ENCODE measurements at regions not wholly inside any gene's neighbourhood (a gene's known extent, or its start where the extent isn't known, plus 50 kb on each side); places are given as distances from the start of the nearest gene placed in this dataset.

DNA sequence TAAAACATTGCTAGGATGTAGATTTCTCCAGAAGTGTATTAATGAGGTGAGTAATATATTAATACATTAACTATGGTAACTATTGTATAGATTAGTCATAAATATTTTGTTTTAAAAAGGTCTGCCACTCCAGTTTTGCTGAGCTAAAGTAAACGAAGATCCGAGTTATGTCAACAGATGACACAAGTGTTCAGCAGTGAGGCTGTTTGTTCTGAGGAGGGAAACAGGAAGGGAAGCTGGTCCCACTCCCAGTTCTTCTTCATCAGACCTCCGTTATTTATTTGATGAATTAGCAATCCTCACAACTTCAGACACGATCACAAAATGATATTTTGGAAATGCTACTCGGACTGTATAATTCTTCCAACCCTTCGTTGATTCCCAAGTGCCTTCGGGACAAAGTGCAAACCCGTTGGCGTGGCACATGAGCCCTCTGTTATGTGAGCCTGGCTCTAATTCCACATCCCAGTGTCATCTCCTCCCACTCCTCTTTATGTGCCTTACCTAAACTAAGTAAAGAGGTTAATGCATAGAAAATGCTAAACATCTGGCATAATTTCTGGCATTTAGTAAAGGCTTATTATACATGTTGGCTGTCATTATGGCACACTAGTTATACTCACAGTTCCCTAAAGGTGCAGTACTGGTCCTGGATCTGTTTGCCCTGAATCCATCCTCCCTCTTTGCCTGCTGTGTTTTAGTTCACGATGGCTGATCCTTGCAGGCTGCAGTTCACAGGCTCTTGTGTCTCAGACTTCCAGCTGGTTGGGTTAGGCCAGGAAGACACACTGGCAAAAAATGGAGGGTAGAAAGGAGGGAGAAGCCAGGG lies 190.6 kb upstream of the LNX1 start:
- Mint-ChIP-seq H3K9me3 (no peaks in the 10 kb centered on the region), H3K27ac (no peak overlapping the region), H3K27me3 (peaks cover 3 to 17% of the 10 kb centered on the region in 2 donors), H3K36me3 (no peaks in the 10 kb centered on the region), H3K4me3 (no peak overlapping the region), H3K4me1 (ENCODE audit: low read depth in 2 of 2) (no peaks in the 10 kb centered on the region)
- ATAC-seq (no peak), DNase-seq (ENCODE audit: low spot score) (no peak)

DNA sequence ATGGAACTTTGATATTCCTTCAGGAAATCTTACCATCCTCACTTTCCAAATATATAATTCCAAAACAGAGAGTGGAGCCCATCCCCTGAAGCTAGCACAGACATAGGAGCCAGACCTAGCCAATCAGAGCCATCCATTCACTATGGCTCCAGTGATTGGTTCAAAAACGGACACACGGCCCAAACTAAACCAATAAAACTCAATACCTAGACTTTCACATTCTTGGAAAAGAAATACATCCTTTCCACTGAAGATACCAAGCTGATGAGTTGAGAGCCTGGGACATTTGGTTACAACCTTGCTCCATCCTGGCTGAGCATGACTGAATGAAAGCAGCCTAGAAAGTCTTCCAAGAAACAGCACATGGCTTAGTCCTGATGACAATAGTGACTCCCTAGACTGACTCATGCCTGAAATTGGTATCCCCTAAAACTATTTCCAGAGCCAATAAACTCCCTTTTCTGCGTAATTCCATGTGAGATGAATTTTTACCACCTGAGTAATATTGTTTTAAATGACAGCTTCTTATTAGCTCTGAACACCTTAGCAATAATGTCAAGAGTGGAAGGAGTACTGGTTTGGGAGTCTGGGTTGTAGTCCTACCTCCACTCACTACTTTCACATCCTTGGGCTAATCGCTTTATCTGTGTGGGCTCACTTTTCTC lies 189.6 kb upstream of the LNX1 start:
- H3K27me3 Mint-ChIP-seq: peaks cover 3 to 20% of the 10 kb centered on the region in 2 donors
- H3K9me3 Mint-ChIP-seq: no peaks in the 10 kb centered on the region
- ATAC-seq (no peak), DNase-seq (ENCODE audit: low spot score) (no peak)
- H3K27ac Mint-ChIP-seq: no peak overlapping the region
- H3K4me3 Mint-ChIP-seq: no peak overlapping the region
- H3K4me1 Mint-ChIP-seq (ENCODE audit: low read depth in 2 of 2): no peaks in the 10 kb centered on the region
- H3K36me3 Mint-ChIP-seq: no peaks in the 10 kb centered on the region

DNA sequence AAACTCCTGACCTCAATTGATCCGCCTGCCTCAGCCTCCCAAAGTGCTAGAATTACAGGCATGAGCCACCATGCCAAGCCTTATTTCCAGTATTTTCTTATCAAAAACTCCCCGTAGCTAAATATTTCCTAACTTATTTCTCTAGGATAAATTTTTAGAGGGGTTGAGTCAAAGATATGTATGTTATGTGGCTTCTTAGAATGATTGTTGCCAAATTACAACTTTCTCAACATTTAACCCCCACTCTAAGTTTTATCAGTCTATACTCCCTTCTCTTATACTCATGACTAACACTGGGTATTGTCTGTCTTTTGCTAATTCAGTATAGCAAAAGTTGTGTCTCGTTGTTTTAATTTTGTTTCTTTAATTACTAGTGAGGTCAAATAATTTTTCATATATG lies 187.7 kb upstream of the LNX1 start:
- Mint-ChIP-seq H3K4me1 (ENCODE audit: low read depth in 2 of 2) (no peaks in the 10 kb centered on the region), H3K9me3 (no peaks in the 10 kb centered on the region), H3K36me3 (no peaks in the 10 kb centered on the region), H3K4me3 (no peak overlapping the region), H3K27ac (no peak overlapping the region), H3K27me3 (peaks cover 0 to 12% of the 10 kb centered on the region in 2 donors)
- ATAC-seq: no peak
- DNase-seq (ENCODE audit: low spot score): no peak

DNA sequence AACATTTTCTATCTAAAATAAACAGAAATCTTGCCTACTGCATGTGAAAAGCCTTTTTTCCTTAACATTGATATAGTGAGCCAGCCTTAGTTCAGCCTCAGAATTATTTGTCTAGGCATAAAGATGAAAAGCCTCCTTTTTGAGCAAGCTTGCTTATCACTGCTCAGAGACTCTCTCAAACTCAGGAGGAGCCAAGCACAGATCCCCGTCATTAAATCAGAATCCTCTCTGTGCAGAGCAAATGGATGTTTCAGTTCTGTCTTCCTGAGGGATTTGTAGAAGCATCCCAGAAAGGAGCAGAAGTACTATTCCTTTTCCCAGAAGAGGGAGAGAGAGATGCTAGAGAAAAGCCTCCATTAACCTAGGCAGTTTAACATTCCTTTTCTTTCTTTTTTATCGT lies 186.9 kb upstream of the LNX1 start:
- no peak overlapping the region for H3K27ac Mint-ChIP-seq
- no peak for DNase-seq (ENCODE audit: low spot score)
- no peak overlapping the region for H3K4me3 Mint-ChIP-seq
- no peak for ATAC-seq
- H3K9me3 Mint-ChIP-seq: no peaks in the 10 kb centered on the region
- H3K4me1 Mint-ChIP-seq (ENCODE audit: low read depth in 2 of 2): no peaks in the 10 kb centered on the region
- peaks cover 0 to 12% of the 10 kb centered on the region in 2 donors for H3K27me3 Mint-ChIP-seq
- no peaks in the 10 kb centered on the region for H3K36me3 Mint-ChIP-seq

- no peak for ATAC-seq
- Mint-ChIP-seq H3K4me1 (ENCODE audit: low read depth in 2 of 2) (no peaks in the 10 kb centered on the region), H3K4me3 (no peak overlapping the region), H3K9me3 (no peaks in the 10 kb centered on the region), H3K27ac (no peak overlapping the region), H3K27me3 (peaks cover 0 to 12% of the 10 kb centered on the region in 2 donors), H3K36me3 (no peaks in the 10 kb centered on the region)
- no peak for DNase-seq (ENCODE audit: low spot score)
These were observed 186.1 kb upstream of the LNX1 start for GRCh38 chr4:53777244-53777984.

DNA sequence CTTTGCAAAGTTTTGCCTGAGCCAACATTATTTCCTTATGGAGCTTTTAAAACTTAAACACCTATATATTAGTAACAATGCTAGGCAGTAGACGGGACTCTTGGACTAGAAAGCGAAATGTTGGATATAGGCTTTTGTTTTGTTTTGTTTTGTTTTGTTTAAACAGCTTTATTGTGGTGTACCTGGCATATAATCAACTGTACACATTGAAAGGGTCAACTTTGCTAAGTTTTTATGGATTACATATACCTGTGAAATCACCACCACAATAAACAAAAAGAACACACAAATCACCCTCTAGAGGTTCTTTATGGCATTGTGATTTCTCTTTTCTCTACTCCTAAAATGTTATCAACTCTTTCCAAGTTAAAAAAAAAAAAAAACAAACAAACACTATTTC lies 184.9 kb upstream of the LNX1 start:
- no peaks in the 10 kb centered on the region for H3K36me3 Mint-ChIP-seq
- H3K27me3 Mint-ChIP-seq: peaks cover 0 to 12% of the 10 kb centered on the region in 2 donors
- DNase-seq (ENCODE audit: low spot score): no peak
- no peaks in the 10 kb centered on the region for H3K4me1 Mint-ChIP-seq (ENCODE audit: low read depth in 2 of 2)
- no peaks in the 10 kb centered on the region for H3K9me3 Mint-ChIP-seq
- no peak overlapping the region for H3K4me3 Mint-ChIP-seq
- H3K27ac Mint-ChIP-seq: no peak overlapping the region
- ATAC-seq: no peak

GRCh38 chr4:53775381-53775780 lies 184.1 kb upstream of the LNX1 start:
- peaks cover 0 to 12% of the 10 kb centered on the region in 2 donors for H3K27me3 Mint-ChIP-seq
- no peaks in the 10 kb centered on the region for H3K9me3 Mint-ChIP-seq
- no peak for ATAC-seq
- no peak overlapping the region for H3K4me3 Mint-ChIP-seq
- no peak for DNase-seq (ENCODE audit: low spot score)
- no peak overlapping the region for H3K27ac Mint-ChIP-seq
- no peaks in the 10 kb centered on the region for H3K36me3 Mint-ChIP-seq
- no peaks in the 10 kb centered on the region for H3K4me1 Mint-ChIP-seq (ENCODE audit: low read depth in 2 of 2)

GRCh38 chr4:53771326-53771725 lies 180.0 kb upstream of the LNX1 start:
- ATAC-seq (no peak), DNase-seq (ENCODE audit: low spot score) (no peak)
- Mint-ChIP-seq H3K27me3 (peaks cover 0 to 6% of the 10 kb centered on the region in 2 donors), H3K4me3 (no peak overlapping the region), H3K9me3 (no peaks in the 10 kb centered on the region), H3K4me1 (ENCODE audit: low read depth in 2 of 2) (no peaks in the 10 kb centered on the region), H3K36me3 (no peaks in the 10 kb centered on the region), H3K27ac (no peak overlapping the region)

GRCh38 chr4:53767482-53767881 lies 176.2 kb upstream of the LNX1 start:
- no peak for DNase-seq (ENCODE audit: low spot score)
- Mint-ChIP-seq H3K36me3 (no peaks in the 10 kb centered on the region), H3K27ac (no peak overlapping the region), H3K4me3 (no peak overlapping the region), H3K4me1 (ENCODE audit: low read depth in 2 of 2) (no peaks in the 10 kb centered on the region), H3K9me3 (no peaks in the 10 kb centered on the region), H3K27me3 (peaks cover 0 to 6% of the 10 kb centered on the region in 2 donors)
- no peak for ATAC-seq

DNA sequence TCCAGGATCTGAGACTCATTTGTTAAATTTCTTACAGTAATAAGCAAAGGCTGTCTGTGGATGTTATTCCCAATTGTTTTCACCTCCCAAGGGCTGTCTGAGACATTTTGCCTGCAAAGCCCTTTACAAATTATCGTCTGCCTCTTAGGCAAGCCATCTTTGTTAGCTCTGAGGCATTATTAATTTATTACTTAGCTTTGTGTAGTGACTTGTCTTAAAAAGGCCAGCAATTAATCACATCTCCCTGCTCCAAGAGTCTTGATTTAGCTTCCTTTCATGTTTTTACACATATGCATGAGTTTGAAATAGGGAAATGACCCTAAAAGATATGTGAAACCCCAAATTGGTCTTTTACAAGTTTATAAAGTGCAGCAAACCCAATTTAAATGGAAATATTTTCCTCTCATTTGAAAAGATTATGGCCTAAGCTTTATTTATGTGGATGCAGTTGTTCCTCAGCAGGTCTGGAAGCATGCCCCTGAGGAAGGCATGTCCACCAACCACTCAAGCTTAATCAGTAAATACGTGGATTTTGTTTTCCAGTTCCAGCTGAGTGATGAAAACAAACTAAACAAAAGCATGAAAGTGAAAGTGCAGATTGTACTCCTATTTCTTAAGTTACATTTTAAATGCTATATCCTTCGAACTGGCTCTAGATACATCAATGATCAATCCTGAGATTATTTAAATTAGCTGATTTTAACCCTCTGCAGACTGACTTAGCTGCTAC lies 173.6 kb upstream of the LNX1 start:
- H3K9me3 Mint-ChIP-seq: peaks cover 5% of the 10 kb centered on the region
- peaks cover 0 to 4% of the 10 kb centered on the region in 2 donors for H3K27me3 Mint-ChIP-seq
- ATAC-seq (no peak), DNase-seq (ENCODE audit: low spot score) (no peak)
- no peak overlapping the region for H3K4me3 Mint-ChIP-seq
- H3K36me3 Mint-ChIP-seq: no peaks in the 10 kb centered on the region
- no peaks in the 10 kb centered on the region for H3K4me1 Mint-ChIP-seq (ENCODE audit: low read depth in 2 of 2)
- no peak overlapping the region for H3K27ac Mint-ChIP-seq

DNA sequence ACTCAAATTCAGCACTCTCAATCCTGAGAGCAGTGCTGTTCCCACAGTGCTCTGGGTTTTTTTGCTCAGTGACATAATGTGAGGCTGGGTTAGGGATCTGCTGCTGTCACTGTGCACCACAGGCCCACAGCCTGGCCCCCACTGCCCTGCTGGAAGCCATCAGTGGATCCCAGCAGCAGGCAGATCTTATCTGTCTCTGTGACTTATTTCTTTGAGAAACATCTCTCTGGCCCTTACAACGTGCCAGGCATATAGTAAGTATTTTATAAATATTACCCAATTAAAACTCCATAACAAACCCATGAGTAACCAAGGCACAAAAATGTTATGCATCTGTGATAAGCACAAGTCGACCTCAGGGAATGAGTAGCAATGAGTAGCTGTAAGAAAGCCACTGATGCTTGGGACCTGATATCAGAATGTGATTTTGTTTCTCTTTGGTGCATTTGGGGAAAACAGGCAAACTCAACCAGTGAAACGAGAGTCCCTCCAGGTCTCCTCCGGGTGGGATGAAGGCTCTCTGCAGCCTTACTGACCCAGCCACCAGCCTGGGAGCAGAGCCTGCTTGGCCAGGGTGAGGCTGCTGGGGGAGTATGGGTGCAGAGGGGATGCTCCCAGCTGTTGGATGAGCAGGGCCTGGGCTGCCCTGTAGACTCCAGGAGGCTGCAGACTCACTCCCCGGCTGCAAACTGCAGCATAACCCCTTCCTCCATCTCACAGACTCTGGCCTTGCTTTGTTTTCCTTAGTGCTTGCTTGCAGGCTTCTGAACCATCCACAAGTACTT lies 172.7 kb upstream of the LNX1 start:
- Mint-ChIP-seq H3K9me3 (peaks cover 5% of the 10 kb centered on the region), H3K4me3 (no peak overlapping the region), H3K4me1 (ENCODE audit: low read depth in 2 of 2) (no peaks in the 10 kb centered on the region), H3K27ac (no peak overlapping the region), H3K27me3 (no peaks in the 10 kb centered on the region), H3K36me3 (no peaks in the 10 kb centered on the region)
- no peak for DNase-seq (ENCODE audit: low spot score)
- peak in 1 of 2 donors; percentile 28 for ATAC-seq

- peaks cover 7% of the 10 kb centered on the region for H3K9me3 Mint-ChIP-seq
- no peak for DNase-seq (ENCODE audit: low spot score)
- H3K27me3 Mint-ChIP-seq: peaks cover 0 to 5% of the 10 kb centered on the region in 2 donors
- H3K36me3 Mint-ChIP-seq: peaks cover 4% of the 10 kb centered on the region
- no peak overlapping the region for H3K4me3 Mint-ChIP-seq
- ATAC-seq: no peak
- H3K27ac Mint-ChIP-seq: no peak overlapping the region
- H3K4me1 Mint-ChIP-seq (ENCODE audit: low read depth in 2 of 2): no peaks in the 10 kb centered on the region
These were observed 164.4 kb upstream of the LNX1 start for GRCh38 chr4:53755656-53756055.

DNA sequence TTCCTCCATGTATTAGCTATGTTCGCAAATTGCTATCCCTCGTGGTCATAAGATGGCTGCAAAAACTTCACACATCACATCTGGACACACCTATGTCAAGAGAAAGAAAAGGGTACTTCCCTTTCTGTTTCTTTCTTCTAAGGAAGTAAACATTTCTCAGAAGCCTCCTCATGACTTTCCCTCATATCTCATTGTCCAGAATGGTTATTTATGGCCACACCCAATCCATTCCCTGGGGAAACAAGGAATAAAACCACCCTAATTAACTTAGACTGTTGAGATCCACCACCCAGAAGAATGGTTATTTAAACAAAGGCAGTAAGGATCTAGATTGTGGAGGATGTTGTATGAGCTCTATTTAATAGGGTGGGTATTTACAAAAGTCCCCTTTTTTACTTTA lies 160.8 kb upstream of the LNX1 start:
- ATAC-seq (no peak), DNase-seq (ENCODE audit: low spot score) (no peak)
- Mint-ChIP-seq H3K4me1 (ENCODE audit: low read depth in 2 of 2) (no peaks in the 10 kb centered on the region), H3K27ac (no peak overlapping the region), H3K9me3 (peaks cover 7% of the 10 kb centered on the region), H3K36me3 (peaks cover 4% of the 10 kb centered on the region), H3K27me3 (peaks cover 0 to 4% of the 10 kb centered on the region in 2 donors), H3K4me3 (no peak overlapping the region)
